Adrenal gland (tissue), 9 donors: ENCODE measurements at regions not wholly inside any gene's neighbourhood (a gene's known extent, or its start where the extent isn't known, plus 50 kb on each side); places are given as distances from the start of the nearest gene placed in this dataset.

Experiments used
- DNase-seq, 7 donors: peaks; one replicate each; pipeline ENCODE4 v3.0.0-alpha.2; 2019 to 2020
- H3K27ac ChIP-seq, 5 donors: fragments of 200-600 bp; sonication (generic) in 4 of 5; 1 replicate in 3 of 5; 2 replicates in 2 of 5; pipeline versions ENCODE4 v1.5.1 to v1.8.0; 2016 to 2020; ENCODE audit warnings: mild to moderate bottlenecking in 1 of 5
- H3K27me3 ChIP-seq: fragments of 200-600 bp; 2 replicates; pipeline ENCODE4 v1.8.0; 2021
- H3K36me3 ChIP-seq, 2 donors: fragments of 200-600 bp; replicated peaks in 1 of 2; 1 replicate in 1 of 2; 2 replicates in 1 of 2; pipeline versions ENCODE4 v1.5.1 to v1.8.0; 2018 to 2022
- H3K4me1 ChIP-seq, 2 donors: fragments of 200-600 bp; replicated peaks in 1 of 2; 1 replicate in 1 of 2; 2 replicates in 1 of 2; pipeline versions ENCODE4 v1.5.1 to v1.8.0; 2018 to 2021
- H3K4me3 ChIP-seq, 4 donors: fragments of 200-600 bp; sonication (generic) in 3 of 4; one replicate each; pipeline ENCODE4 v1.5.1; 2016 to 2018
- H3K9me3 ChIP-seq, 3 donors: fragments of 200-600 bp; sonication (generic) in 1 of 3; replicated peaks in 1 of 3; 1 replicate in 2 of 3; 2 replicates in 1 of 3; pipeline versions ENCODE4 v1.5.1 to v1.8.0; 2016 to 2021
- CTCF ChIP-seq, 6 experiments: fragments of 450-650 bp in 4 of 6; fragments of 200-600 bp in 2 of 6; sonication (generic) in 1 of 6; IDR thresholded peaks; 1 replicate in 5 of 6; 2 replicates in 1 of 6; pipeline versions ENCODE4 v1.5.1 to v1.8.0; 2016 to 2021; ENCODE audit warnings: antibody characterized with exemption in 6 of 6, mild to moderate bottlenecking in 2 of 6, moderate library complexity in 1 of 6
- POLR2A ChIP-seq, 2 donors: fragments of 450-650 bp; IDR thresholded peaks; one replicate each; pipeline ENCODE4 v1.6.1; 2017; ENCODE audit warnings: antibody characterized with exemption in 2 of 2, mild to moderate bottlenecking in 2 of 2, moderate library complexity in 1 of 2
- WGBS, 4 donors: extraction: QIAGEN DNeasy Blood & Tissue Kit in 2 of 4; methylation state at CpG; one replicate each; pipeline versions ENCODE4 v1.1.5 to v1.1.7; 2013 to 2017; 5-methylcytosine and 5-hydroxymethylcytosine counted together
- intact Hi-C, 2 donors: fragments of 100-400 bp; cut with DNase I; formaldehyde crosslinking; loops; one replicate each; pipeline versions ENCODE4 v1.14.1 to v1.15.0; 2022 to 2023
- donor health status: healthy with polysubstance abuse.
- donor health status: Bipolar disorder and iron deficiency.
- donor health status: DM: yes; HTN: yes; CAD: no.
- donor health status: DM: no; HTN: no; CAD: no.
- donor health status: DM: no; HTN: no; CAD: no.

- Histone ChIP-seq H3K27me3 (peaks cover 4% of the 10 kb centered on the region), H3K4me3 (no peak overlapping the region), H3K4me1 (no peaks in the 10 kb centered on the region), H3K27ac (no peak overlapping the region), H3K9me3 (no peaks in the 10 kb centered on the region), H3K36me3 (no peaks in the 10 kb centered on the region)
- TF ChIP-seq POLR2A (IDR thresholded peaks at IDR 0.05): no peak
- TF ChIP-seq CTCF (IDR thresholded peaks at IDR 0.05): no peak
- WGBS, 4 donors: 49 to 74% (median 61%) methylated on average over 3 of the region's 3 CpGs
- intact Hi-C loops: no loop called here
- no peak for DNase-seq
Measured at GRCh38 chr14:98278800-98279199, 993.2 kb downstream of the BCL11B start.

- no peak for DNase-seq
- Histone ChIP-seq H3K36me3 (no peaks in the 10 kb centered on the region), H3K4me3 (no peak overlapping the region), H3K27me3 (peaks cover 4% of the 10 kb centered on the region), H3K27ac (no peak overlapping the region), H3K9me3 (no peaks in the 10 kb centered on the region), H3K4me1 (no peaks in the 10 kb centered on the region)
- intact Hi-C loops: no loop called here
- 66 to 80% (median 71%) methylated on average over 5 of the region's 5 CpGs for whole genome bisulfite sequencing, 4 donors
- TF ChIP-seq POLR2A (IDR thresholded peaks at IDR 0.05): no peak
- no peak for TF ChIP-seq CTCF (IDR thresholded peaks at IDR 0.05)
Measured at GRCh38 chr14:98280436-98280835, 991.6 kb downstream of the BCL11B start.

- 81 to 88% (median 85%) methylated on average over 6 of the region's 6 CpGs for WGBS, 4 donors
- no peak for DNase-seq
- no peaks in the 10 kb centered on the region for H3K27me3 ChIP-seq
- no peak overlapping the region for H3K4me3 ChIP-seq
- no peaks in the 10 kb centered on the region for H3K36me3 ChIP-seq
- no peaks in the 10 kb centered on the region for H3K9me3 ChIP-seq
- intact Hi-C loops: no loop called here
- no peak overlapping the region for H3K27ac ChIP-seq
- TF ChIP-seq POLR2A (IDR thresholded peaks at IDR 0.05) (no peak), CTCF (IDR thresholded peaks at IDR 0.05) (no peak)
- H3K4me1 ChIP-seq: no peaks in the 10 kb centered on the region
Measured at GRCh38 chr14:98288825-98289224, 983.2 kb downstream of the BCL11B start.

GRCh38 chr14:98290596-98290995 lies 981.4 kb downstream of the BCL11B start:
- whole genome bisulfite sequencing, 4 donors: 77 to 85% (median 82%) methylated on average over 4 of the region's 4 CpGs
- H3K9me3 ChIP-seq: no peaks in the 10 kb centered on the region
- no peak overlapping the region for H3K27ac ChIP-seq
- intact Hi-C loops: no loop called here
- H3K36me3 ChIP-seq: no peaks in the 10 kb centered on the region
- H3K4me1 ChIP-seq: no peaks in the 10 kb centered on the region
- H3K4me3 ChIP-seq: no peak overlapping the region
- TF ChIP-seq CTCF (IDR thresholded peaks at IDR 0.05) (no peak), POLR2A (IDR thresholded peaks at IDR 0.05) (no peak)
- no peak for DNase-seq
- no peaks in the 10 kb centered on the region for H3K27me3 ChIP-seq
